Central memory CD8-positive, alpha-beta T cell (primary cell): ENCODE measurements at regions not wholly inside any gene's neighbourhood (a gene's known extent, or its start where the extent isn't known, plus 50 kb on each side); places are given as distances from the start of the nearest gene placed in this dataset.

ENCODE experiments used
- ATAC-seq: fragments of 150-1000 bp; cut with Tn5 transposase; replicated peaks from 2 replicates; pipeline ENCODE4 v1.10.0; 2022; ENCODE audit warnings: mild to moderate bottlenecking, moderate FRiP score, moderate number of reproducible peaks; ENCODE audit not compliant: poor library complexity, severe bottlenecking; ENCODE audit errors: extremely low read depth
- DNase-seq, 2 donors: peaks; one replicate each; pipeline ENCODE4 v3.0.0; 2021; ENCODE audit warnings: low spot score in 2 of 2
- H3K27ac Mint-ChIP-seq: one replicate; pipeline ENCODE4 v1.8.0; 2022; ENCODE audit warnings: low read depth, mild to moderate bottlenecking, moderate library complexity, mixed read lengths
- H3K27me3 Mint-ChIP-seq: one replicate; pipeline ENCODE4 v1.8.0; 2022; ENCODE audit warnings: mixed read lengths
- H3K36me3 Mint-ChIP-seq: one replicate; pipeline ENCODE4 v1.8.0; 2022; ENCODE audit warnings: mild to moderate bottlenecking, moderate library complexity, mixed read lengths; ENCODE audit not compliant: insufficient read depth
- H3K4me1 Mint-ChIP-seq: one replicate; pipeline ENCODE4 v1.8.0; 2022; ENCODE audit warnings: mixed read lengths
- H3K4me3 Mint-ChIP-seq: one replicate; pipeline ENCODE4 v1.8.0; 2022; ENCODE audit warnings: mild to moderate bottlenecking, moderate library complexity, mixed read lengths
- H3K9me3 Mint-ChIP-seq: one replicate; pipeline ENCODE4 v1.8.0; 2022; ENCODE audit warnings: mixed read lengths

DNA sequence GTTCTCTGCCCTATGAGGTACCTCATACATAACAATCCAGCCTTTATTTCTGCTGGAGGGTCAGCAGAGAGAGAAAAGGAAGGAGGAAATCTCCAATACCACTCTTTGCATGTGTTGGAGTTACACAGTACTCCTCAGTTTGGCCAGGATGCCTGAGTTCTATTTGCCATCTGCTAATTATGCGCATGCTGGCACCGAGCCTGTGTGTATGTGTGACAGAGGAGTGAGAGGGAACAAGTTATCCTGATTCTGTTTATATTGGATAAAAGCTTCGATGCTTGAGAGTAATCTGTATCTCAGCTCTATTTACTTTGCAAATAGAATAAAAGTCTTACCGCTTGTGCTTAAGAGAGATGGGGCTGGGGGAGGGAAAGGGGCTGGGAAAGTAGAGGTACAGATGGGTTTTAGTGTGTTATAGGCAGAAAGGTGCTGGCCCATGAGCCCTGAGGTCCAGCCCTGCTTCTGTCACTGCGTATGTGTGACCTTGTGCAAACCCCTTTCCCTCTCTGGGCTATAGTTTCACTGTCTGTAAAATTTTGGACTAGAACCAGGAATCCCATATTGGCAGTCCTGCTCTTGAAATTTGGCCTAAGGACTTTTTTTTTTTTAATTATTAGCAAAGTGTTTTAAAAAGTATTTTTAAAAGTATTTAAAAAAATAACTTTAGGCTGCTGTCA lies 54.5 kb upstream of the PLXNA2 start:
- DNase-seq = no peak
- Mint-ChIP-seq H3K27ac (no peak overlapping the region), H3K9me3 (no peaks in the 10 kb centered on the region), H3K36me3 (no peaks in the 10 kb centered on the region), H3K4me3 (no peak overlapping the region), H3K4me1 (no peaks in the 10 kb centered on the region), H3K27me3 (peaks cover 77% of the 10 kb centered on the region)
- no peak for ATAC-seq

GRCh38 chr1:208300084-208300770 lies 56.0 kb upstream of the PLXNA2 start:
- Mint-ChIP-seq H3K4me1 (no peaks in the 10 kb centered on the region), H3K27me3 (peaks cover 67% of the 10 kb centered on the region), H3K27ac (no peak overlapping the region), H3K36me3 (no peaks in the 10 kb centered on the region), H3K4me3 (no peak overlapping the region), H3K9me3 (no peaks in the 10 kb centered on the region)
- ATAC-seq (no peak), DNase-seq (no peak)

- no peak overlapping the region for H3K4me3 Mint-ChIP-seq
- no peaks in the 10 kb centered on the region for H3K9me3 Mint-ChIP-seq
- peaks cover 50% of the 10 kb centered on the region for H3K27me3 Mint-ChIP-seq
- DNase-seq (no peak), ATAC-seq (no peak)
- no peaks in the 10 kb centered on the region for H3K4me1 Mint-ChIP-seq
- no peaks in the 10 kb centered on the region for H3K36me3 Mint-ChIP-seq
- no peak overlapping the region for H3K27ac Mint-ChIP-seq
Observed at GRCh38 chr1:208302699-208303238, 58.6 kb upstream of the PLXNA2 start.

- no peak for DNase-seq
- Mint-ChIP-seq H3K27me3 (peaks cover 47% of the 10 kb centered on the region), H3K36me3 (no peaks in the 10 kb centered on the region), H3K27ac (no peak overlapping the region), H3K4me1 (no peaks in the 10 kb centered on the region), H3K9me3 (no peaks in the 10 kb centered on the region), H3K4me3 (no peak overlapping the region)
- no peak for ATAC-seq
Observed at GRCh38 chr1:208303743-208304712, 59.8 kb upstream of the PLXNA2 start.

GRCh38 chr1:208308221-208308620 lies 64.0 kb upstream of the PLXNA2 start:
- H3K4me3 Mint-ChIP-seq = no peak overlapping the region
- H3K27ac Mint-ChIP-seq = no peak overlapping the region
- H3K27me3 Mint-ChIP-seq = peaks cover 46% of the 10 kb centered on the region
- DNase-seq (no peak), ATAC-seq (no peak)
- no peaks in the 10 kb centered on the region for H3K36me3 Mint-ChIP-seq
- H3K4me1 Mint-ChIP-seq = no peaks in the 10 kb centered on the region
- H3K9me3 Mint-ChIP-seq = no peaks in the 10 kb centered on the region

DNA sequence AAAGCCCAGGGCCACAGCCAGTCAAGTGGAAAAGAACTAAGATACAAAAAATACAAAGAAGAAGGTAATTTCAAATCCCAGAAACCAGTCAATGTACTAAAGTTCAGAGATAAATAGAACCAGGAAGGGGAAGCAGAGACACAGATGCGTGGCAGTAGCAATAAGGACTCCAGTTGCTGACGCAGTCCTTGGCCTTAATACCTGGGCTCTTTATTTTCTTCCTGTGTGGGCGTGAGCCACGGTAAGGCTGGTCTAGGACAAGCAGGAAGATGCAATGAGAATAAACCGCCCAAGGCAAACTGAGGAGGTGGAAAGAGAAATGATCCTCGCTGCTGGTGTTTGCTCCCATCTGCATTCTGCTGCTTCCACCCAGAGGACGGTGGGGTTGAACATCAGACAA lies 65.6 kb upstream of the PLXNA2 start:
- ATAC-seq (no peak), DNase-seq (no peak)
- Mint-ChIP-seq H3K27me3 (peaks cover 52% of the 10 kb centered on the region), H3K4me3 (no peak overlapping the region), H3K9me3 (no peaks in the 10 kb centered on the region), H3K27ac (no peak overlapping the region), H3K36me3 (no peaks in the 10 kb centered on the region), H3K4me1 (no peaks in the 10 kb centered on the region)

GRCh38 chr1:208312706-208313105 lies 68.5 kb upstream of the PLXNA2 start:
- Mint-ChIP-seq H3K4me1 (no peaks in the 10 kb centered on the region), H3K9me3 (no peaks in the 10 kb centered on the region), H3K27ac (no peak overlapping the region), H3K4me3 (no peak overlapping the region), H3K36me3 (no peaks in the 10 kb centered on the region), H3K27me3 (peaks cover 76% of the 10 kb centered on the region)
- no peak for DNase-seq
- ATAC-seq = no peak

- no peak for ATAC-seq
- Mint-ChIP-seq H3K27me3 (peaks cover 84% of the 10 kb centered on the region), H3K4me1 (no peaks in the 10 kb centered on the region), H3K36me3 (no peaks in the 10 kb centered on the region), H3K9me3 (no peaks in the 10 kb centered on the region), H3K27ac (no peak overlapping the region), H3K4me3 (no peak overlapping the region)
- no peak for DNase-seq
Observed at GRCh38 chr1:208314431-208314830, 70.2 kb upstream of the PLXNA2 start.

- DNase-seq (no peak), ATAC-seq (no peak)
- Mint-ChIP-seq H3K9me3 (no peaks in the 10 kb centered on the region), H3K27ac (no peak overlapping the region), H3K36me3 (no peaks in the 10 kb centered on the region), H3K27me3 (peaks cover 55% of the 10 kb centered on the region), H3K4me1 (no peaks in the 10 kb centered on the region), H3K4me3 (no peak overlapping the region)
Observed at GRCh38 chr1:208318150-208318734, 74.1 kb upstream of the PLXNA2 start.

DNA sequence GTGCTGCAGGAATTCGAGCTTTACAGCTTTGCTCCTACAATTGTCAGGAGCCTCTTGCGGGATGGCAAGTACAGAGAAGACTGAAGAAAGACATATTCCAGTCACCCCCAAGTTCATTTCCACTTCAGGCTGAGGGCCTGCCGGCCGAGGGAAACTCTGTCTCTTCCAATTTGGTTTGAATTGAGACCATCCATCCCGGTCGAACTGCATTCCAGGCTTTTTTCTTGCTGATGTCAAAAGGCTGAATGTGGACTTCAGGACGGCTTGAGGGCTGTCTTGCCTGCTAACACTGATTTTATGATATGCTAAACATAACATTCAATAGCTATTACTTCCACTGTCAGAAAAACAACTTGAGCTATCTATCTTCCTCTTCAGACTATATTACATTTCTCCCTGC lies 79.8 kb upstream of the PLXNA2 start:
- H3K36me3 Mint-ChIP-seq = no peaks in the 10 kb centered on the region
- ATAC-seq (no peak), DNase-seq (no peak)
- peaks cover 38% of the 10 kb centered on the region for H3K27me3 Mint-ChIP-seq
- H3K9me3 Mint-ChIP-seq = no peaks in the 10 kb centered on the region
- H3K27ac Mint-ChIP-seq = no peak overlapping the region
- H3K4me3 Mint-ChIP-seq = no peak overlapping the region
- H3K4me1 Mint-ChIP-seq = no peaks in the 10 kb centered on the region

DNA sequence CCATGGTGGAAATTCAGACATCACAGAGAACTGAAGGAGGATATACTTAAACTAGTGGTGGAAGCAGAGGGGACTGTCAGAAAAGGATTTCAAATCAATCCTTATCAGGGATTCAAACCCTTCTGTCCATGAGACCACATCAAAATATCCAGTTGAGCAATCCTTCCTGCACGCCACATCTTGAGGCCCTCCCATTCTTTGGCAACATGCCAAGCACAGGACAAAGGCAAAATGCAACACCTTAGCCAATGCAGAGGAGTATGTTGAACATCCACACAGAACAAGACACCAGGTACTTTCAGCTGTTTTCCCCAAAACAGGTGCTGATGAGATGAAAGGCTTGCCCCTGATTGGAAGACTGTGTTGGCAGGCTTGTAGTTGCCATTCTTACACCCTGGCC lies 81.8 kb upstream of the PLXNA2 start:
- Mint-ChIP-seq H3K27me3 (peaks cover 44% of the 10 kb centered on the region), H3K9me3 (no peaks in the 10 kb centered on the region), H3K36me3 (no peaks in the 10 kb centered on the region), H3K27ac (no peak overlapping the region), H3K4me3 (no peak overlapping the region), H3K4me1 (no peaks in the 10 kb centered on the region)
- DNase-seq = no peak
- no peak for ATAC-seq

GRCh38 chr1:208329300-208329699 lies 85.1 kb upstream of the PLXNA2 start:
- ATAC-seq (no peak), DNase-seq (no peak)
- Mint-ChIP-seq H3K27me3 (peaks cover 72% of the 10 kb centered on the region), H3K4me3 (no peak overlapping the region), H3K9me3 (no peaks in the 10 kb centered on the region), H3K36me3 (no peaks in the 10 kb centered on the region), H3K27ac (no peak overlapping the region), H3K4me1 (no peaks in the 10 kb centered on the region)
